Stimulated activated CD4-positive, alpha-beta T cell treated with anti-CD3 and anti-CD28 coated beads, Interleukin-4, amount 100 ng/mL, for 48 hours (primary cell): ENCODE measurements at regions not wholly inside any gene's neighbourhood (a gene's known extent, or its start where the extent isn't known, plus 50 kb on each side); places are given as distances from the start of the nearest gene placed in this dataset.
"Not testable (repeated sequence)": the region's sequence is repeated elsewhere in the genome, so short reads cannot be mapped to it uniquely, and the experiment has no call there.

Source experiments
- DNase-seq, 2 donors: peaks; one replicate each; pipeline ENCODE4 v3.0.0-alpha.2; 2020; ENCODE audit warnings: low read depth in 2 of 2

DNA sequence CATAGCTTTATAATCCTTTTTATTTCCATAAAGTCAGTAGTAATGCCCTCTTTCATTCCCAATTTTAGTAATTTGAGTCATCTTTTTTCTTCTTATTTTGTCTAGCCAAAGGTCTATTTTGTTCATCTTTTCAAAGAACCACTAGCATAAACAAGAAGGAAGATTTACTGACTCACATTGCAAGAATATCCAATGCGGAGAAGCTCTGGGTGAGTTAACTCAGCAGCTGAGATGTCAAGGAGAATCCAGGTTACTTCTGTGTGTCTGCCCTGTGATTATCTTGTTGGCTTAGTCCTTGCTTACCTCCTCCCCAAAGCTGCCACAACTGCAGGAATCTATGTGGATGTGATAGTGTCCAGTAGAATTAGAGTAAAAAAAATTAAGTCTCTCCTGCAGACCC, 311.4 kb upstream of the NCKAP5 start:
- DNase-seq, result no peak

GRCh38 chr2:133882159-133882558, 313.9 kb upstream of the NCKAP5 start:
- not testable (repeated sequence) for DNase-seq

DNA sequence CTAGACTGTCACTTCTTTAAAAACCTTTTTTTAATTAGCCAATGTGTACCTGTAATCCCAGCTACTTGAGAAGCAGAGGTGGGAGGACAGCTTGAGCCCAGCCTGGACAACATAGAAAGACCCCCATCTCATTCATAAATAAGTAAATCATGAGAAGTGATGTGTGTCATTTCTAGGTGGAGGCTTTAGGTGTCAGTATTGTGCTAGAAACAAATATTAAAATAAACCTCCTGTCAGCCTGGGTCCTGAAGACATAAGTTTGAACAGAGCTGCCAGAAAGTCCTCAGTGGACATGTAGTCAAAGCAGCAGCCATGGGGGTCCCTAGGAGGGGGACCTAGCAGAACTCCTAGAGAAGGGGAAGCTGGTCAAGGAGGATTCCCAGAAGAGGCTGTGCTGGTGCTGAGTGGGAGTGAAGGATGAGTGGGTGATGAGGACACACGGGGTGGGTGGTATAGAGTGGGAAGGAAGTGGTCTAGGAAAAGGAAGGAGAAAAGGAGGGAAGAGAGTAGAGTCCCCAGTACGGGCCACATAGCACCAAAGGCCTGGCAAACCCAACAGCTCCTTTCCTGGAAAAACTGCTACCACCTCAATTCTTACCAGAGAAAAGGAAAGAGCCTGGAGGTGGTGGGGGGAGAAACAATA, 316.6 kb upstream of the NCKAP5 start:
- DNase-seq, result no peak

GRCh38 chr2:133885847-133886246, 317.6 kb upstream of the NCKAP5 start:
- DNase-seq, result no peak

DNA sequence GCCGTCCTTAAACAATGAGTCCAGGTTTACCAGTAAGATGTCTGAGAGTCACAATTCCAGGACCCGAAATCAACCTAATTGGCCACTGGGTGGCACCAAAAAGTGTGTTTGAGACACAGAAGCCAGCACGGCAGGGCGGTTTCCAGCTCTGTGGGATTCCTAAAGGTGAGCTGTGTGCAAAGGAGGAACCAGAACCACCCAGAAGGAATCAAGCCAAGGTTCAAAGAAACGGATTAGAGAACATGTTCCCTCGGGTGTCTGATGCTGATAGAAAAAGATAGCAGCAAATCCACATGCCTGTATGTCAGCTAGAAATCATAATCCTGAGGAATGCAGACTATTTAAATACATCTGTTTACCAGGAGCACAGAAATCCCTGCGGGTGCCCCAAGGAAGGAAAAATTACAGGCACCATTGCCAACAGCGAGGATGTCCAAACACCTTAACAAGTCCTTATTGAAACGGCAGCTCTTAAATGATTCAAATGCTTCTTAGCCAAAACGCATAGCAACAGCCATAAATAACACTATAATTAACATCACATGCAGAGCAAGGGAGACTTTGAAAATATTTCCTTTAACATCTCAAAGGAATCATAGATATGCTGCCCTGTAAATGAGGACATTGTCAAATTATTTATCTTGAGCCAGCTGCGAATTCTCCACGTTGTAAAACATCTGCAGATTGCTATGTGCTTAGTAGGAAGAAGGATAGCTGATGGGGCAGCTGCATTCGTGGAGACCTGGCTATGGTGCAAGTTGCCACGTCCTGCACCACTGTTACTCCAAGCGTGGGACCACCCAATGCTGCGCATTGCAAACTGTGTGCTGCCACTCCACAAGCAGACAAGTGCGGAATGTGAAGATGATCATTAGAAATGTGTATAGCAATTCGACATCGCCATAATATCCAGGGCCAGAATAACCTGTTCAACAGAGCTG, 318.7 kb upstream of the NCKAP5 start:
- peak; percentile 27 to 36 for DNase-seq

DNA sequence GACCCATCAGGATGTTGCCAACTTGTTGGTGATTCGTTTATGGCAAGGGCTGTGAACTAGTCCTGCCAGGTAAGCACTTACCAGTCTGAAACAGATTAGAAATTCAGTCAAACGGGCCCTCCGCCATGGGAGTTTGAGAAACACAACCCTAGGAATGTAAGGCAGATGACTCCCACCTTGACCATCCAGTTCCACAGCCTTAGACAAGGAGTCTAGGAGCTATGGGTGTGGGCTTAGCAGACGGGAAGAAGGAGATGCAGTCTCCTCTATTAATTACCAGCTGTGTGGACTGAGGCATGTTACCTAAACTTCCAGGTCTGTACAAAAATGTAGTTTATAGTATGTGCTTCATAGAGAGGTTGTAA, 319.4 kb upstream of the NCKAP5 start:
- no peak for DNase-seq

DNA sequence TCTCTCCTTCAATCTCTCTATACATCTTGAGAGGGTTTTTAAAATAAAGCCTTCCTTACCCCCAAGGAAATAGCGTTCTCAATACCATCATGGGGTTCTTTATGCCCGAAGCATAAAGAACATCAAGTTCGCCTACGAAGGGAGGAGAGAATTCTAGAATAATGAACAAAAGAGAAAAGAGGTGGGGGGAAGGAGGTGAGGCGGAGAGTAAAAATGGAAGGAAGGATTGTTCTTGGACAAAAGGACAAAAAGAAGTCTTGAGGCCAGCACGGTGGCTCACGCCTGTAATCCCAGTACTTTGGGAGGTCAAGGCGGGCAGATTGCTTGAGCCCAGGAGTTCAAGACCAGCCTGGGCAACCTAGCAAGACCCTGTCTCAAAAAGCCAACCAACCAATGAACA, 319.8 kb upstream of the NCKAP5 start:
- DNase-seq, result no peak

DNA sequence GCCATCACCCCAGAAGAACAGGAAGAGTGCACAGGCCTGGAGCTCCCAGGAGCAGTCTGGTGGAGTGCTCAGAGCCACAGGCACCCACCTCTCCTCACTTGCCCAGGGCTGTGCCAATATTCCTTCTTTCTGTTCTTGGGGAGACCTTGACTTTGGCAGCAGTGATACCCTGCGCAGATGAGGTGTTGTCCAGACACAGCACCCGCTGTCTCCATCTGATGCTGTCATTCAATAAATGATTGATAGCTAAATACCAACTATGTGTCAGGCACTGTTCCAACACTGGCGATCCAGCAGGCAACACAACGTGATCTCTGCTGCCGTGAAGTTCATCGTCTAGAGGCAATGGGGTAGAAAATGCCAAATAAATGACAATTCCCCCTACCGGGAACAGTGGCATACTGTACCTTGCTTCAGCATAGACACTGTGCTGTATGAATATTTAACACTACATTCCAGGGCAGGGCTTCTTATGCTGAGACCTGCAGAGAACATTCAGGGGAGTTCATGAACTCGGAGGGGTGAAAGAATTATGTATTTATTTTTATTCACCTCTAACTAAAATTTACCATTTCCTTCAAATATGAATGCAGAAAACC, 320.5 kb upstream of the NCKAP5 start:
- DNase-seq, result no peak

DNA sequence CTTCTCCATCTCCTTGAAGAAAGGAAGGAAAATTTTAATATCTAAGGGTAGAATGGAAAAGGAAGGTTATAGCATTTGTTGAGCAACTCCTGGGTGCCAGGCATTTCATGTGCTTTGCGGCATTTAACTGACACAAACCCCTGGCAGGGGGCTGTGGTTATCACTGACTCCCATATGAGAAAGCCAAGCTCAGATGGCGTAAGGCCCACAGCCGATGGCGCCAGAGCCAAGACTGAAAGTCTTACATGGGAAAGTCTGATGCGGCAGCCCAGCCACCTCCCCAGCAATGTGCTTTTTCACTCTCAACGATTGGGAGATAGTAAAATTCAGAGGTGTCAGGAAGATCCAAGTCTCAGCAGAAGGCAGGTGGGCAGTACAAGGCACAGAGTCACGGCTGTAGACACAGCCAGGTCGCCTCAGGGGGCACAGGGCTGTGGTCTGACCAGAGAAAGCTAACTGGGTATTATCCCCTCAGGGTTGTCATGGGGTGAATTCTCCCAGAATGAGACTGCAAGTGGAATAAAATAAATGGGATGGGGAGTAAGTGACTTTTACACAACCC, 324.2 kb upstream of the NCKAP5 start:
- no peak for DNase-seq

- no peak for DNase-seq
Observed at GRCh38 chr2:133894429-133894828, 326.2 kb upstream of the NCKAP5 start.

DNA sequence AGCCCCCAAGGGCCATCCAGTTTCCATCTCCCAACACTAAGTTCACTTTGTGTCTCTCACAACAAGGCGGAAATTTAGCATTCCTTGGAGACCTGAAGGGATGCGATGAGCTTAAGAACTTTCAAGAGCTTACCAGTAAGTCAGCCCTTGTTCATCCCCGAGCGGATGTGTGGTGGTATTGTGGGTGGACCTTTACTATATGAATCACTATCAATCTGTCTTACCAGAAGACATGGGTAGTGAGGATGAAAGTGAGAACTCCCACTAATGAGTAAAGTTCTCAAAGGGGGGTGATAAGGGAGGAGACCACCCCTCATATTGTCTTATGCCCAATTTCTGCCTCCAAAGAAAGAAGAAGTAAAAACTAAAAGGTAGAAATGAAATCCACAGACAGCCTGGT, 329.6 kb upstream of the NCKAP5 start:
- DNase-seq, result not testable (repeated sequence)

DNA sequence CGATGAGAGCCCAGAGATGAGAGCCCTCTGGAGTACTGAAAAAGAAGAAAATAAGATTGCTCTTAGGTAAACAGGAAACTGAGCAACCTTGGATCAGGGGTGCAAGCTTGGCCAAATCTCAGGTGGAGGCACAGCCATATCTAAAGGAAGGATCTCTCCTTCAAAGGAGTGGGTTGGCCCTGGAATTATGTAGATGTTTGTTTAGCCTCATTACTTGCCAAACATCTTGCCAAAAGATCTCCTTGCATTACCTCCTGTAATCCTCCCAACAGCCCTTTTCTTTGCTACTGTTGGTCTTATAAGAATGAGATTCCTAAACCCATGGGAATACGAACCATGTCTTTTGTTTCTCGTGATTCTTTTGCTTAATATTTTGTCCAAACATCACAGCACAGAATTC, 332.6 kb upstream of the NCKAP5 start:
- DNase-seq, result no peak

- DNase-seq, result no peak
Observed at GRCh38 chr2:133906396-133906795, 338.1 kb upstream of the NCKAP5 start.

GRCh38 chr2:133906926-133907325, 338.7 kb upstream of the NCKAP5 start:
- DNase-seq, result no peak

DNA sequence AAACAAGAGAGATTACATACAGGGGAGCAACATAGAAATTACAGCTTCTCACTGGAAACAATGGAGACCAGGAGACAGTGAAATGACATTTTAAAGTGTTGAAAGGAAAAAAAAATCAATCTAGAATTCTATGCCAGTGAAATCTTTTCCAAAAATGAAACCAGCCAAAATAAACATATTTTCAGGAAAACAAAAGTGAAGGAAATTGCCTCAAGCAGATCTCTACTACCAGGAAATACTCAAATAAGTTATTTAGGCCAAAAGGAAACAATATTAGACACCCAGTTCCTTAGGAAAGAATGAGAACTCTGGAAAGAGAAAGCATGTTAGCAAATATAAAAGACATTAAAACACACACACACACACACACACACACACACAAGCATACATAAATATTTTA, 339.9 kb upstream of the NCKAP5 start:
- no peak for DNase-seq

GRCh38 chr2:133918141-133918540, 335.7 kb upstream of the MGAT5 start:
- DNase-seq, result no peak

DNA sequence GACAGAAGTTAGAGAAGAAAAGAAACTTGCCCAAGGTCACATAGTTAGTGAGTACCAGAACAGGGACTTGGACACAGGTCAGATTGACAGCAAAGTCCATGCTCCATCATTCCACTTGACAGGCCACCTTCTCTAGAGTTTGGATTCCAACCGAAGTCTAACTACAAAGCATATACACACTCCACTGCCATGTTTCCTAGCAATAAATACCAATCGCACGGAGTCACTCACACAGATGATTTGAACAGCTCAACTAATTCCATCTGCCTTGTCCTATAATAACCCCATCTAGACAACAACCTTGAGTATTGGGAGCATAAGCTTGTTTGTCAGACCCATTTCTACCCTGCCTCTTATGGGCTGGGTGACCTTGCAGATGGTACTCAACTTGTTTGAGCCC, 334.6 kb upstream of the MGAT5 start:
- DNase-seq, result no peak

- no peak for DNase-seq
Observed at GRCh38 chr2:133927894-133928293, 326.0 kb upstream of the MGAT5 start.

DNA sequence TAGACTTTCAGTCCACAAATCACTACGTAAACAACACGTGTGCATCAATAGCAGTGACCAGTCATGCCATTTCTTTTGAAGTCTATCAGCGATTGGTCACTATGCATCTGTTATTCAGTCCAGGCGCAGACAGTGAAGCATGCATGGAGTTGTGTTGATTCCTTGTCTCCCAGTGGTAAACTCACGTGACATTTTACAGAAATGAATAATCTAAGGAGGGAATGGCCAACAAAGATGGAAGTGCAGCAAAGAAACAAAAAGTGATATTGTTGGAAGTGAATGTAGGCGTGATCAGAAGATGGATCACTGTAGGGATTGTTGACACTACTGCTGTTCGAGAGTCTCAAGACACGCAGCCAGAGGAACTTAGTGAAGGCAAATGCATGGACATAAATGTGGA, 317.8 kb upstream of the MGAT5 start:
- DNase-seq, result no peak

GRCh38 chr2:133936601-133937000, 317.3 kb upstream of the MGAT5 start:
- DNase-seq, result no peak

GRCh38 chr2:133937669-133938068, 316.2 kb upstream of the MGAT5 start:
- DNase-seq, result no peak

DNA sequence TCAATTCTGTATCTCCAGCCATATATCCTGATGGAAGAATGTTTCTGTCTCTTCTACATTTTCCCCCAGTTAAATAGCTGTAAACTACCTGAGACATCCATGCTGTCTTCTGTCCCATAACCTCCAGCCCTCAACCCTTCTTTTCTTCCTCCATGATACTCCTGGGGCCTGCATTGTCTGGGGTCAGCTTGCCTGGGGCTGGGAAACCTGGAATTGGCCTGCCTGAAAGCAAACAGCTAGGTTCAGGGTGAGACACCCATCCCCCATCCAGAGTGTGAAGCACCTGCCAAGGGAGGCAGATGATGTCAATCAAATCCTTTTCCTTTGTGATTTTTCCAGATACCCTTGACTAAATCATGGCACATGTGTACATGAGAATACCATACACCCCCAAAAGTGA, 313.7 kb upstream of the MGAT5 start:
- no peak for DNase-seq

- DNase-seq, result no peak
Observed at GRCh38 chr2:133941666-133942065, 312.2 kb upstream of the MGAT5 start.
